ENCODE measurements at regions not wholly inside any gene's neighbourhood (a gene's known extent, or its start where the extent isn't known, plus 50 kb on each side); places are given as distances from the start of the nearest gene placed in this dataset.

GRCh38 chr9:118419676-118420075 lies 715.5 kb downstream of the TLR4 start:
- no peak for TF ChIP-seq ZNF626 (tag by site-specific recombination; IDR thresholded peaks at IDR 0.05)
- no peak for TF ChIP-seq BCL6B (tag by site-specific recombination; IDR thresholded peaks at IDR 0.05)
- TF ChIP-seq, protein P1, sequence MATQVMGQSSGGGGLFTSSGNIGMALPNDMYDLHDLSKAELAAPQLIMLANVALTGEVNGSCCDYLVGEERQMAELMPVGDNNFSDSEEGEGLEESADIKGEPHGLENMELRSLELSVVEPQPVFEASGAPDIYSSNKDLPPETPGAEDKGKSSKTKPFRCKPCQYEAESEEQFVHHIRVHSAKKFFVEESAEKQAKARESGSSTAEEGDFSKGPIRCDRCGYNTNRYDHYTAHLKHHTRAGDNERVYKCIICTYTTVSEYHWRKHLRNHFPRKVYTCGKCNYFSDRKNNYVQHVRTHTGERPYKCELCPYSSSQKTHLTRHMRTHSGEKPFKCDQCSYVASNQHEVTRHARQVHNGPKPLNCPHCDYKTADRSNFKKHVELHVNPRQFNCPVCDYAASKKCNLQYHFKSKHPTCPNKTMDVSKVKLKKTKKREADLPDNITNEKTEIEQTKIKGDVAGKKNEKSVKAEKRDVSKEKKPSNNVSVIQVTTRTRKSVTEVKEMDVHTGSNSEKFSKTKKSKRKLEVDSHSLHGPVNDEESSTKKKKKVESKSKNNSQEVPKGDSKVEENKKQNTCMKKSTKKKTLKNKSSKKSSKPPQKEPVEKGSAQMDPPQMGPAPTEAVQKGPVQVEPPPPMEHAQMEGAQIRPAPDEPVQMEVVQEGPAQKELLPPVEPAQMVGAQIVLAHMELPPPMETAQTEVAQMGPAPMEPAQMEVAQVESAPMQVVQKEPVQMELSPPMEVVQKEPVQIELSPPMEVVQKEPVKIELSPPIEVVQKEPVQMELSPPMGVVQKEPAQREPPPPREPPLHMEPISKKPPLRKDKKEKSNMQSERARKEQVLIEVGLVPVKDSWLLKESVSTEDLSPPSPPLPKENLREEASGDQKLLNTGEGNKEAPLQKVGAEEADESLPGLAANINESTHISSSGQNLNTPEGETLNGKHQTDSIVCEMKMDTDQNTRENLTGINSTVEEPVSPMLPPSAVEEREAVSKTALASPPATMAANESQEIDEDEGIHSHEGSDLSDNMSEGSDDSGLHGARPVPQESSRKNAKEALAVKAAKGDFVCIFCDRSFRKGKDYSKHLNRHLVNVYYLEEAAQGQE (tag by site-specific recombination; IDR thresholded peaks at IDR 0.05), result no peak
- TF ChIP-seq, protein P2, sequence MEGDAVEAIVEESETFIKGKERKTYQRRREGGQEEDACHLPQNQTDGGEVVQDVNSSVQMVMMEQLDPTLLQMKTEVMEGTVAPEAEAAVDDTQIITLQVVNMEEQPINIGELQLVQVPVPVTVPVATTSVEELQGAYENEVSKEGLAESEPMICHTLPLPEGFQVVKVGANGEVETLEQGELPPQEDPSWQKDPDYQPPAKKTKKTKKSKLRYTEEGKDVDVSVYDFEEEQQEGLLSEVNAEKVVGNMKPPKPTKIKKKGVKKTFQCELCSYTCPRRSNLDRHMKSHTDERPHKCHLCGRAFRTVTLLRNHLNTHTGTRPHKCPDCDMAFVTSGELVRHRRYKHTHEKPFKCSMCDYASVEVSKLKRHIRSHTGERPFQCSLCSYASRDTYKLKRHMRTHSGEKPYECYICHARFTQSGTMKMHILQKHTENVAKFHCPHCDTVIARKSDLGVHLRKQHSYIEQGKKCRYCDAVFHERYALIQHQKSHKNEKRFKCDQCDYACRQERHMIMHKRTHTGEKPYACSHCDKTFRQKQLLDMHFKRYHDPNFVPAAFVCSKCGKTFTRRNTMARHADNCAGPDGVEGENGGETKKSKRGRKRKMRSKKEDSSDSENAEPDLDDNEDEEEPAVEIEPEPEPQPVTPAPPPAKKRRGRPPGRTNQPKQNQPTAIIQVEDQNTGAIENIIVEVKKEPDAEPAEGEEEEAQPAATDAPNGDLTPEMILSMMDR (tag by site-specific recombination; IDR thresholded peaks at IDR 0.05), result no peak
- no peak for TF ChIP-seq ZNF623 (tag by site-specific recombination; IDR thresholded peaks at IDR 0.05)
- TF ChIP-seq ZSCAN5A (tag by site-specific recombination; IDR thresholded peaks at IDR 0.05), result no peak
- no peak for TF ChIP-seq ZBTB44 (tag by site-specific recombination; IDR thresholded peaks at IDR 0.05)
- no peak for TF ChIP-seq ZNF221 (tag by site-specific recombination; IDR thresholded peaks at IDR 0.05; ENCODE audit: borderline replicate concordance)
- TF ChIP-seq ZBTB48 (tag by site-specific recombination; IDR thresholded peaks at IDR 0.05), result no peak

All from HEK293 (cell line).